Activated effector memory CD4-positive, alpha-beta T cell treated with Interleukin-2 at 50 U/mL for 16 hours (primary cell): ENCODE measurements at regions not wholly inside any gene's neighbourhood (a gene's known extent, or its start where the extent isn't known, plus 50 kb on each side); places are given as distances from the start of the nearest gene placed in this dataset.
"Not testable (repeated sequence)": the region's sequence is repeated elsewhere in the genome, so short reads cannot be mapped to it uniquely, and the experiment has no call there.

Source experiments
- DNase-seq: peaks from one replicate; pipeline ENCODE4 v3.0.0-alpha.2; 2020

DNA sequence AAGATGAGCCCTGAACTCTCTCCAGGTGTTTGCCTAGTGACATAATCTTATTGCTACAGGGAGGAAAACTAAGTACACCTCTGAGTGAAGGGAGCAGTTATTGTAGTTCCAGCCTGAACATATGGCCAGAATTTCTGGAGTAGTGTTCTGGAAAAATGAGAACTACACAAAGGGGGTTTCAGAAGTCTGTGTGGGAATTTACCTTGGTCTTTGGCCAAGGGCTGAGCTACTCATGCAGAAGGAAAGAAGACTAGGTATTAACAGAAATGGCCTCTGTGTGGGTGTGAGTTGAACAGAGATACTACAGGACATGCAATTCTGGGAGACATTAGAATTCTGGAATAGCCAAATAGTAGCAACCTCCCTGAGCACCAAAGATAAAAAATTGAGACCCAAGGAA, 1009.7 kb upstream of the GJE1 start:
- DNase-seq, result no peak

DNA sequence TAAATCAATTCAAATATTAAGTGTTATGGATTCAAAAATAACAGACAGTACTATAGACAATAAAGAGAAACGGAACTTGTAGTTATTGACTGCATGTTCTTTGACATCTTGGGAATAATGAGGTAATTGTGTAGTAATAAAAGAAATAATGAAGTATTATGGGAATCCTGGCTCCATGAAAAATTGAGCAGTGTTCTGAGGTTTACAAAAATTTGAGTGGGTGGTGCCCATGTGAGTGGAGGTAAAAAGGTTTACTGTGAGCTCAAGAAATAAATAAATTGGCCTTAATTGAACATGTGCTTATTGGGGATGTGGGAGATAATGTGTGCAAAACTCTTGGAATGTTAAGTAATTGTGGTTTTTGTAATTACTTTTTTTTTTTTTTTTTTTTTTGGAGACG, 1013.7 kb upstream of the GJE1 start:
- no peak for DNase-seq

DNA sequence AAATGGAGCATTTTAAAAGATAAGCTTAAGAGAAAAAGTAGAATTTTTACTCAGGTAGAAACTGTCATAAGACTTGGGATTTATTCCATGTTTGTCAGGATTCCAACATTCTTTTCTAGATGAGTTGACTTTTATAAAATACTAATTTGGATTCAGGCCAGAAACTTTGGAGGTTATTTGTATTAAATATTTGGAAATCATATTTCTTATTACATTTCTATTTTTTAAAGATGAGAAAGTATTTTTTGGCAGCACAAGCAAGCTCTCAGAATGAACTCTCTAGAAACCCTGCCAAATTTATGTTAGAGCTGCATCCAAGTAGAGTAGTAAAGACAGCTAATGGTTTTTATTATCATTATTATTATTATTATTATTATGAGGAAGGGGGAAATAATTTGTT, 1014.9 kb upstream of the GJE1 start:
- DNase-seq, result no peak

DNA sequence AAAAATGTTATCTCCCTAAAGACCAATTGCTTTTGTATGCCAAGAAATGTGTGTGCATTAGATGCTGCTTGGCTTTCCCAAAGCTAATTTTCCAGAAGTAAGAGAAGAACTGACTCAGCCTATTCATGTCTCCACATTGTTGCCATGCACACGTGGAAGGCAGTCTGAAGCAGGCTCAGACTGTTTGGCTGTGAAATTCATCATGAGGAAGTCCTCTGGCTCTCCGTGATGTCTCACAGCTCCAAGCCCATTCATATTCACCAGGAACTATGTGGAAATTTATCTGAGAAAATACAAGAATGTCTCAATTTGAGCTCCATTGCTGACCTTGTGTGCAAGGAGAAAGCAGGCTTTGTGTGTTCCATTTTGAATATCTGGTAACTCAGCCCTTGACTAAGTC, 1022.2 kb upstream of the GJE1 start:
- DNase-seq, result no peak

DNA sequence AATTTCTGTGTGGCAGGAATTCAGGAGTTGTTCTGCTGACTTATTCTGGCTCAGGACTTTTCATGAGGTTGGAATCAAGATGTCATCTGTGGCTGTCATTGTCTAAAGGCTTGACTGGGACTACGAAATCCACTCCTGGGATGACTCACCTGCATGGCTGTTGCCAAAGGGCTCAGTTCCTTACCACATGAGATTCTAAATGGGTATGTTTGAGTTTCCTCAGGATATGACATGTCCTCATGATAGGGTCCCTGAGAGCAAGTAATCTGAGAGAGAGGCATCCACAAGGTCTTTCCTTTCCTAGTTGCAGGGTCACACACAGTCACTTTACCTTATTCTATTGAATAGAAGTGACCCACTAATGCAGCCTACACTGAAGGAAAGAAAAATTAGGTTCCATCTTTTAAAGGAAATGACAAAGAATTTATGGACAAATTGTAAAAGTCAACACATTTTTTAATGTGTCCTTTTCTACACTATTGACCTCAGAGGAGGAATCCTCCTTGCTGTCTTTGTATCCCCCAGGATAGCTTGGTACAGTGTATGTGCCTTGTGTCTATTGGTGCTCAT, 1025.0 kb upstream of the GJE1 start:
- no peak for DNase-seq

DNA sequence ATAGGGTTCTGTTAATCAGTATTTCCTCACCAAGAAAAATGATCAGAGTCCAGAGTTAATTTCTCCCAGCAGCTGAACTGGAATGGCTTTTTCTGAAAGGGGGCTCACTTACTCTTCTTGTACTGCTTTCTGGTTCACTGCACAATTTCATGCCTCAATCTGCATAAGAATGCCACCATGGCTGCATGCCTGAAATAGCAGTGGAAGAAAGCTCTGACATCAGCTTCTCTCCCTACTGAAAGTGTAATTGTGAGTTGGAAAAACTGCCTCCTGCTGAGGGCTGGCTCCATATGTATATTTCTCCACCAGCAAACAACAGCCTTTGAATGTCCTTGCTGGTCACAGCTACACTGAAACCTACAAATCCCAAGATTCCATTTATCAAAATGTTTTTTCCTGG, 1027.2 kb upstream of the GJE1 start:
- DNase-seq, result no peak

DNA sequence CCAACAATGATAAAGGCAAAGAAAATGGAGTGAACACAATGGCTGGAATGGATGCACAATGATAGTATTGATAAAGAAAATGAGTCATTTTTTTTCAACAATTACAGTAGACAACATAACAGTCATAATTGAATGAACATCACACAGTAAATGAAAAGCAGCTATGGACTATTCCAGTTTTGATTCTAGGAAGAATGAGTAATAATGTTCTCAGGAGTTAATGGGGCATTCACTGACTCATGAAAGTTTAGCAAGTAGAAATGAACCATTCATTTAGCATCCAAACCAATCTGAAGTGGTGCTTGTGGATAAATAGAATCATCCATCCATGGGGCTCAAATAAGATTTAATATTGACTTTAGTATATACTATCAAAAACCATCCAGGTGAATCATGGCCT, 1029.5 kb upstream of the GJE1 start:
- no peak for DNase-seq

DNA sequence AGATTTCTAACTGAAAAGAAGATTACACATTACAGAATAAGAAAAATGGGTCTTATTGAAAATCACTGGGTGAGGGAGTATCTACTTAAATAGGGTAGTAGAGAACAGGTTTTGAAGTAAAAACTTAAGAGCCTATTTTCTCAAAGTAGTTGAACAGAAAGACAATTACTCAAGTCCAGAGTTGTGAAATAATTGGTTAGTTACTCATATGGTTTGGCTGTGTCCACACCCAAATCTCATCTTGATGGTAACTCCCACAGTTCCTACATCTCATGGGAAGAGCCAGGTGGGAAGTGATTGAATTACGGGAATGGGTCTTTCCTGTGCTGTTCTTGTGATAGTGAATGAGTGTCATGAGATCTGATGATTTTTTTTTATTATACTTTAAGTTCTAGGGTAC, 1035.3 kb upstream of the GJE1 start:
- no peak for DNase-seq

DNA sequence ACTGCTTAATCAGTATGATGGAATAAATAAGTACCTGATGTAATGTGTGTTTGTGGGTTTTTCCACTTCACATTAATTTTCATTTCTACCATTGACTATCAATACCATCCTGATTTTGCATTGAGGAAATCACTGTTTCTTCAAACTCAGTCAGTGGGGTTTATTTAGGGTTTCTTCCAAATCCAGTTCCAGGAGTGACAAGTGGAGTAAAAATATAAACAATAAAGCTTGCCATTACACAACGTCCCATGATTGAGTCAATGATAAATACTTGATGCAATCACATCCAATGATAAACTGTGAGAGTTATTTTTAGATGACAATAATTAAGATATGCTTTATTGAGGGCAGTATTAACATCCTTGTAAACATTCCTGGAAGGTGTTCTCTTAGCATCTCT, 1037.4 kb upstream of the GJE1 start:
- no peak for DNase-seq

DNA sequence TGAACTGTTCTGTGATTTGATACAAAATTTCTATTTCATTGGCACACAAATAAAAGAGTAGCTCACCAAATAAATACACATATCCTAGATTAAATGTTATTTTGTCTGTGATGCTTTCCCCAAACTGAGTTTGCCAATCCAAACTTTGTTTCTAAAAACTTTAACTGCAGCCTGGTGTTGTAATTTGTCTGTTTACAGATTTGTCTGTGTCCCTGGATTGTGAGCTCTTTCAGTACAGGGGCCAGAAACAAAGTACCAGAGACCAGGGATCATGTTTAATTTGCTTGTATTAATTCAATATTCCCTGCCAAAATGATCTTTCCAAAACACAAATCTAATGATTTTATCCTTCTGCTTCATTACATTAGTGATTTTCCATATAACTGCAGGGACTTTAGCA, 1044.6 kb upstream of the GJE1 start:
- DNase-seq, result no peak

DNA sequence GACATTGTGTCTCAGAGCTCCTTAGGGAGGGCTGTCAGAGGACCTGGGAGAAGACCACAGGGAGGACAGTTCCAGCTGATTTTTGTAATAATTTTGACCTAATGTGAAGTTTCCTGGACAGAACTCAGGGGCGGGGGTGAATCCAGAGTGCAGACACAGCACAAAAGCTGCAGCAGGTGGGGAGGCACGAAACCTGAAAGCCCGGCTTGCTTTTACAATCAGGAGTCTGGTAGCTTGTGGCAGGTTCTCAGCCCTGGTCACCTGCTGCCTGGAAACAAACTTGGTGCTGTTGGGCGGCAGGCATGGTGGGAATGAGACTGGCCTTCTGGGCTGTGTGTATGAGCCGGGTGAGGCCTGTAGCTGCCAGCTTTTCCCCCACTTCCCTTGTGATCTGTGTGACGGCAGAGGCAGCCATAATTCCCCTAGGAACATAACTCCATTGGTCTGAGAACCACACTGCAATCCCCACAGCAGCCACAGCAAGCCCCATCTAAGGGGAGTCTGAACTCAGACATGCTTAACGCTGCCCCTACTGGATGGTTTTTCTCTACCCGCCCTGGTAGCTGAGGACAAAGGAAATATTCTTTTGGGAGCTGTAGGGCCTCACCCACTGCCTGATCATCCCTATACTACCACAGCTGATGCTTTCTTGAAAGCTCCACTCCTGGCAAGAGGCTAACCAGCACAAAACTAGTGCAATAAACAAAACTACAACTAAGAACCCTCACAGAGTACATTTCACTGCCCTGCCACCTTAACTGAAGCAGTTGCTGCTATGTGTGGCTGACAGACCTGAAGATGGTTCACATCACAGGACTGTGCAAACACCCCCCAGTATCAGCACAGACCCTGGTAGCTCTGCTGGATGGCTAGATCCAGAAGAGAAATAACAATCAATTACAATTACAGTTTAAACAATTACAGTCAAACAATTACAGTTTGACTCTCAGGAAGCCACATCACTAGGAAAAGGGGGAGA, 1055.1 kb upstream of the GJE1 start:
- DNase-seq, result no peak

DNA sequence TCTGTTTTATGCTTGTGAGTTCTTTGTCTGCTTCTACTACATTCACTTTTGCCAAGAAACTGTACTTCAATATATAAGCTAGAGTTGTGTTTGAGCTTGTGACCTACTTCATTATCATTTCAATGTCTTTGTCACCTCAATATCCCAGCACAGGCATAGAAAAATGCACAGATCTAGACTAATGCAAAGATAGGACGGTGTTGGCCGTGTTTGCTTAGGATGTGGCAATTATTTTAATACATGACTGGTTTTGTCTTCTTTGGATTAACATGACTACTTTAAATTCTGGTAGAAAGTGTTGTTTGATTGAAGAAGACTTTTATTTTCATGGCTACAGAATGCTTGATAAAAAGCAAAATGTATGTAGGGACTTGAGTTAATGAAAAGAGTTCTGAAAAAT, 1075.0 kb upstream of the GJE1 start:
- DNase-seq, result no peak

DNA sequence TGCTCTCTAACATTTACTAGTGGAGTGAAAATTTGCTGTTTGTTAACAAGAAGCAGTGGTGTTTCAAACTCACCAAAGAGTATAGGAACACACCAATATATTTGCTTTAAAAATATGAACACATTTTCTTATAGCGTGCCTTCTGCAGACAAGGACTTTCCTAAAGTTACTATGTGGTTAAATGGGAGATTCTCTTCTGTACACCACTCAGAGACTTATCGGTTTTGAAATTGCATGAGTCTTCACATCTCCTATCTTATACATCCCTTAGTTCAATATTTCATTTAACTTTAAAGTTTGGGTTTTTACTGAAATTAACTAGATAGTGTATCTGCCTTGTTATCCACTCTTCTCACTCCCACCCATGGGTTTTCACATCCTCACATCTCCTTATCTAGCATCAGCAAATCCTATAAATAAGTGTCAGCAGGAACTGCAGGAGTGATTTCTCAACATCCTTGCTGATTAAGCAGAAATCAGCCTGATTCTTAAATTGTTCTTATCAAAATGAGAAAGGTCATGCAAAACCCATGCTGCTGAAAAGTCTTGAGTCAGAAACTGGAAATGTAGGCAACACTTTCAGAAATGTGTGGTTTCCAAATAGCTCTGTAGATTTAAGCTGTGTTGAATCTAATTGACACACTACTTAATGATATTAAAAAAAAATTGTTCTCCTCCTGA, 1075.6 kb upstream of the GJE1 start:
- no peak for DNase-seq

DNA sequence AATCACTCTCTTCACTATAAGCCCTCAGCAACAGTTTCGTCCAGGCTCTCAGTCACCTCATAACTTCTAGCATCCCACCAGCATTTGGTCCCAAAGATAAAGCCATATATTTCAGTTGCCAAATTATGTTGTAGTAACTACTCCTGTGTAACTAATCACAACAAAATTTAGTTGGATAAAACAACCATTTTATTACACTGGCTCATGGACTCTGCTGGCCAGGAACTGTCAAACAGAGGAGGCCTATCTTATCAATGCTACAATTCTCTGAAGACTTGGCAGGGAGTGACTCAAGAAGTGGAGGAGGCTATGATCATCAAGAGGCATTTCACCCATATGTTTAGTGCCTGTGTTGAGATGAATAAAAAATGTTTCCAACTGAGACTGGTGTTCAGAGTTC, 1082.3 kb upstream of the GJE1 start:
- no peak for DNase-seq

DNA sequence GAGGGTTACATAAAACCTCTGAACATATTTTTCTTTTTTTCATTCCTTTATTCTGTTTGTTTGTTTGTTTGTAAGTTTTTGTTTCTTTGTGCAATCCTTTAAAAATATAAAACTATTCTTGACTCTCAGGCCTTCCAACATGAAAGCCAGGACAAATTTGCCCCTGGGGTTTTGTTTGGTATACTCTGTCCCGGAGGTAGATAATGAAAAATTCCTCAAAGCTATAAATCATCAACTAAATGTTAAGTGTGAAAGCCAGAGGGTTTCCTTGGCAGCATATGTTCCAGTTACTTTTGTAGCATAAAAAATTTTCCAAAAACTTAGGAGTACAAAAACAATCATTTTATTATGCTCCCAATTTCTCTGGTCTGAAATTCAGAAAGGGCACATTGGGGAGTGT, 1084.3 kb upstream of the GJE1 start:
- DNase-seq, result no peak

DNA sequence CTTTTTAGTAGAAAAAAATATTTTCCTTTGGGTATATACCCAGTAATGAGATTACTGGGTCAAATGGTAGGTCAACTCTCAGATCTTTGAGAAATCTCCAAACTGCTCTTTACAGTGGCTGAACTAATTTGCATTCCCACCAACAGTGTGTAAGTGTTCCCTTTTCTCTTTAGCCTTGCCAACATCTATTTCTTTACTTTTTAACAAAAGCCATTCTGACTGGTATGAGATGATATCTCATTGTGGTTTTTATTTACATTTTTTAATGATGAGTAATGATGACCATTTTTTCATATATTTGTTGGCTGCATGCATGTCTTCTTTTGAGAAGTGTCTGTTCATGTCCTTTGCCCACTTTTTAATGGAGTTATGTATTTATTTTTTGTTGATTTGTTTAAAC, 1086.2 kb upstream of the GJE1 start:
- DNase-seq, result not testable (repeated sequence)

DNA sequence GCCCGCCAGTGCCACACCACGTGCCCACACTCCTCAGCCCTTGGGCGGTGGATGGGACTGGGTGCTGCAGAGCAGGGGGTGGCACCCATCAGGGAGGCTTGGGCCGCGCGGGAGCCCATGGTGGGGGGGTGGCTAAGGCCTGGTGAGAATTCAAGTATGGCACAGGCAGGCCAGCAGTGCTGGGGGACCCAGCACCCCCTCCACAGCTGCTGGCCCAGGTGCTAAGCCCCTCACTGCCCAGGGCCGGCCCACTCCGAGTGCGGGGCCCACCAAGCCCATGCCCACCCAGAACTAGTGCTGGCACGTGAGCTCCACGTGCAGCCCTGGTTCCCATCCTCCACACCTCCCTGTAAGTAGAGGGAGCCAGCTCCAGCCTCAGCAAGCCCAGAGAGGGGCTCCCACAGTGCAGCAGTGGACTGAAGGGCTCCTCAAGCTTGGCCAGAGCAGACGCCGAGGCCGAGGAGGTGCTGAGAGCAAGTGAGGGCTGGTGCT, 1091.1 kb upstream of the GJE1 start:
- no peak for DNase-seq

DNA sequence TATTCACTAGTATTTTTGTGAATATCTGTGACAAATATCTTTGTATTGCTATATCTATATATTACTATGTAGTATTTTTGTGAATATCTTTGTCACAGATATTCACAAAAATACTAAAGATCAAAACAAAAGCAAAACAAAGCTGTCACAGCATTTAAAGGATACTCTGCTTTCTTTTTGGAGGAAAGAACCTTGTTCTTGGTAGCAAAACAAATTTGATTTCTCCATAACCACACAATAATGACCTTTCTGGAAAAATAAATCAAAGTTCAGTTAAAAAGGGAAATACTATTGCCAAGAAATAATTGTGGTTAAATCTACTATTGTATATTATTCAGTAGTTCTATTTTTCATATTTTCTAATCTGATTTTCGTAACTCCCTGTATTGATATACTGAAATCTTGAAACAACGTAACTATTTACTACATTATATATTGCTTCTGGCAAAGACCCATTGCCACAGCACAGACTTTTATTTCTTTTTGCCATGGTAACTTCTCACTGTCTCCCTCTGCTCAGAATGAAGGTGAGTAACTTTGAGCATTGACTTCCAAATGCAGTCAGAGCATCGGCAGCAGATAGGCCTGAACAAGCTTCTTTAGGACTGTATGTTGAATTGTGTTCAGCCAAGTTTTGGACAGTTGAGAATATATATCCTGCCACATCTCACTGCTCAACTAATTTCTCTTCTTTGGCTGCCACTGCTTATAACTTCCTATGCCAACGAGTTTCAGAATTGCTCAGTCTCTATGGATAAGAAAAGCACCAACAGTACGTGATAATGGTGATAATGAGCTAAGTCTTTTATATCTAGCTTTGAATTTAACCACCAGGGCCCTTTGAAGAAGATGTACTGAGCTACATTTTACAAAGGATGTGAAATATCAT, 1097.2 kb upstream of the GJE1 start:
- DNase-seq, result no peak

DNA sequence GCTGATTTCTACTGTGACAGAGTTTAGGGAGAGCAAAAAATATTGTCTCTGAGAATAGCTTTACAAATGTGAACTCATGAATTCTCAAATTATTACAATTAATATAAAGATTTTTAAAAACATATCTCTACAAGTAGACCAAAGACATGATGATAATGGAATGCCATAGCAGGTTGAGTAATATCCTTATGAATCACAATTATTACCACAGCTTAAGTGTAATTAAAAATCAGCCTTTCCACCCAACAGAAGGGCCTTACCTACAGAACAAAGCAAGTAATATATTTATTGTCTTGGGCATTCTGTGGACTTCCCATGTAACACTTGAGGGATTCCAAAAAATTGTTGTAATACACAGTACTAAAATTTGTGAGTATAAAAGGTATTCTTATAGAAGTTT, 1099.6 kb upstream of the GJE1 start:
- DNase-seq, result no peak

DNA sequence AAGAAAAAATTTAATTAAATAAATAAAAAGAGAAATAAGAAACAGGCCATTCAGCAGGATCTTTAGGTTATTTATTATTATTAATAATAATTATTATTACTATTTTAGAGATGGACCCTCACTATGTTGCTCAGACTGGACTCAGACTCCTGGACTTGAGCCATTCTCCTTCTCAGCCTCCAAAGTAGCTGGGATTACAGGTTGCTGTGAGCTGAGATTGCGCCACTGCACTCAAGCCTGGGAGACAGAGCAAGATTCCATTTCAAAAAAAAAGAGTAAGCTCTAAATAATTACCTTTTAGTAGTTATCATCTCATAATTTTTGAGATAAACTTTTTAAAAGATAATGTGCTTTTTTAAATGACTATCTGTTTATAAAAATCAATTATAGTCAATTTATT, 1102.8 kb upstream of the GJE1 start:
- no peak for DNase-seq

DNA sequence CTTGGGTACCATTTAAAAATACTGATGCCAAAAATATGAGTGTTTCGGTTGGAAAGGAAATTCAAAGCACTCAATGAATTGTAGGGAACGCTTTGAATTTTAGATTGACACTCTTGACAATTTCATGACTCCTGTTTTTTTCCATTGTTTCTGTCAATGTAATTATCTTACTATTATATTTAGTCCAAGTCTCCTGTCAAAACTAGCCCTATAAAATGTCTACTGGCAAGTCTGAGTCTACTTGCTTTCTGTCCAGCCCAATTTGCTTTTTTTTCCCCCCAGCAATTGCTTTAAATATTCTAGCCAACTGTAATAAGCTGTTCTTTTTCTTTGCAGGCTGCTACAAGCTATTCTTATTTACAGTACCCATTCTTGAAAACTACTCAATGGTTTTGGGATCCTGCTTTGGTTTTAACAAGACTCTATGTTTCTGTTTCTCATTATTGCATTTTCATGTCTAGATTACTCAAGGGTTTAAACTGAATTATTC, 1103.9 kb upstream of the GJE1 start:
- no peak for DNase-seq

DNA sequence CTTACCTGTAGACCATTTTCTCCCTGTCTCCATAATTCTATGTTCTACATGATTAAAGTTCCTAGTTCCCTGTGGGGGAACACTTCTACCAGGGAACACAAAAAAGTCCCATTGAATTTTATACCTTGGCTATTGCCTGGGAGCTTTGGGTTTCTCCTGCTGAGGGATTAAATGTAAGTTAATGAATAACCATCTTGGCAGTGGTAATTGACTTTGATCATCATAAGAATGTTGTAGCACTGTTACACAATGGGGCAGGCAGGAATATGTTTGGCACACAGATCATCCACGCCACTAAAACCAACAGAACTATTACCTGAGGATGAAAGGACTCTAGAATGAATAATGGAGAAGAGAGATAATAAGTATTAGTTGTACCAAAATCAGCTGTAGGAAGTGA, 1106.2 kb upstream of the GJE1 start:
- DNase-seq, result no peak

DNA sequence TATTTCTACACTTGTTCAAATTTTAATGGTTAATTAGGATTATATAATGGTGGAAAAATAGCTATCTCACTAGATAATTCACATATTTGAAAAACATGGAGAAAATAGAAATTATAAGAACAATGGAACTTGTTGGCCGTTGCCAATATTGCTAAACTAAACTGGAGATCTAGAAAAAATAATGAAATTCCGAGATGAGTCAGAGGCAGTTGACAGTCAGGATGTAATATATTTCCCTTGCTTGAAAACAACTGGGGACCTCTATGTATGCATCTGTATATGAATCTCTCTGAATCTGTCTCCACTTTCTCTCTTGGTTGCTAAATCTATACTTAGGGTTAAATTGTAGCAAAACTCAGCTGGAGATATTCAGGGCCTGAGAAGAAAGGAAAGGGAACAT, 1108.2 kb upstream of the GJE1 start:
- no peak for DNase-seq
